ENCODE measurements at regions not wholly inside any gene's neighbourhood (a gene's known extent, or its start where the extent isn't known, plus 50 kb on each side); places are given as distances from the start of the nearest gene placed in this dataset.

- ATAC-seq (ENCODE audit: insufficient read depth, low read depth), result no peak
- Histone ChIP-seq H3K4me2 (ENCODE audit: insufficient read depth, low read length) (no peak overlapping the region), H3K79me2 (ENCODE audit: insufficient read depth, low read length) (no peaks in the 10 kb centered on the region), H2AFZ (ENCODE audit: low read depth, low read length) (no peak overlapping the region), H3K9me3 (ENCODE audit: insufficient read depth, low read length, severe bottlenecking) (no peaks in the 10 kb centered on the region), H4K20me1 (ENCODE audit: insufficient read depth, low read length) (no peaks in the 10 kb centered on the region), H3K9ac (ENCODE audit: low read depth, low read length) (no peak overlapping the region), H3K27me3 (ENCODE audit: insufficient read depth, low read length, poor library complexity) (peaks cover 7% of the 10 kb centered on the region), H3K4me3 (ENCODE audit: low read depth in 1 of 2, low read length in 2 of 2) (no peak overlapping the region), H3K36me3 (ENCODE audit: insufficient read depth, low read length) (no peaks in the 10 kb centered on the region), H3K27ac (ENCODE audit: low read length) (no peak overlapping the region), H3K4me1 (ENCODE audit: insufficient read depth, low read length) (no peaks in the 10 kb centered on the region)
- TF ChIP-seq CTCF (IDR thresholded peaks at IDR 0.05; ENCODE audit: borderline replicate concordance, extremely low read depth, low read length, poor library complexity, severe bottlenecking) (no peak), EZH2 (IDR thresholded peaks at IDR 0.05; ENCODE audit: borderline replicate concordance, low read depth, low read length, severe bottlenecking) (no peak)
- no peak for DNase-seq
Measured at GRCh38 chr20:4512891-4513550, 173.2 kb upstream of the PRNP start.

- DNase-seq (no peak), ATAC-seq (ENCODE audit: insufficient read depth, low read depth) (no peak)
- H3K4me2 ChIP-seq (ENCODE audit: insufficient read depth, low read length), result no peak overlapping the region
- H3K36me3 ChIP-seq (ENCODE audit: insufficient read depth, low read length), result no peaks in the 10 kb centered on the region
- H3K9ac ChIP-seq (ENCODE audit: low read depth, low read length), result no peak overlapping the region
- no peak for TF ChIP-seq EZH2 (IDR thresholded peaks at IDR 0.05; ENCODE audit: borderline replicate concordance, low read depth, low read length, severe bottlenecking)
- TF ChIP-seq CTCF (IDR thresholded peaks at IDR 0.05; ENCODE audit: borderline replicate concordance, extremely low read depth, low read length, poor library complexity, severe bottlenecking), result no peak
- peaks cover 7% of the 10 kb centered on the region for H3K27me3 ChIP-seq (ENCODE audit: insufficient read depth, low read length, poor library complexity)
- no peak overlapping the region for H2AFZ ChIP-seq (ENCODE audit: low read depth, low read length)
- no peaks in the 10 kb centered on the region for H4K20me1 ChIP-seq (ENCODE audit: insufficient read depth, low read length)
- no peaks in the 10 kb centered on the region for H3K9me3 ChIP-seq (ENCODE audit: insufficient read depth, low read length, severe bottlenecking)
- no peaks in the 10 kb centered on the region for H3K4me1 ChIP-seq (ENCODE audit: insufficient read depth, low read length)
- H3K79me2 ChIP-seq (ENCODE audit: insufficient read depth, low read length), result no peaks in the 10 kb centered on the region
- no peak overlapping the region for H3K27ac ChIP-seq (ENCODE audit: low read length)
- no peak overlapping the region for H3K4me3 ChIP-seq (ENCODE audit: low read depth in 1 of 2, low read length in 2 of 2)
Measured at GRCh38 chr20:4511776-4512175, 174.5 kb upstream of the PRNP start.

GRCh38 chr20:4509825-4510522 lies 176.3 kb upstream of the PRNP start:
- no peaks in the 10 kb centered on the region for H4K20me1 ChIP-seq (ENCODE audit: insufficient read depth, low read length)
- no peak for DNase-seq
- no peak for ATAC-seq (ENCODE audit: insufficient read depth, low read depth)
- no peak overlapping the region for H3K4me3 ChIP-seq (ENCODE audit: low read depth in 1 of 2, low read length in 2 of 2)
- no peak overlapping the region for H2AFZ ChIP-seq (ENCODE audit: low read depth, low read length)
- H3K27ac ChIP-seq (ENCODE audit: low read length), result no peak overlapping the region
- H3K79me2 ChIP-seq (ENCODE audit: insufficient read depth, low read length), result no peaks in the 10 kb centered on the region
- TF ChIP-seq CTCF (IDR thresholded peaks at IDR 0.05; ENCODE audit: borderline replicate concordance, extremely low read depth, low read length, poor library complexity, severe bottlenecking) (no peak), EZH2 (IDR thresholded peaks at IDR 0.05; ENCODE audit: borderline replicate concordance, low read depth, low read length, severe bottlenecking) (no peak)
- H3K36me3 ChIP-seq (ENCODE audit: insufficient read depth, low read length), result no peaks in the 10 kb centered on the region
- no peaks in the 10 kb centered on the region for H3K9me3 ChIP-seq (ENCODE audit: insufficient read depth, low read length, severe bottlenecking)
- no peak overlapping the region for H3K4me2 ChIP-seq (ENCODE audit: insufficient read depth, low read length)
- peaks cover 7% of the 10 kb centered on the region for H3K27me3 ChIP-seq (ENCODE audit: insufficient read depth, low read length, poor library complexity)
- no peak overlapping the region for H3K9ac ChIP-seq (ENCODE audit: low read depth, low read length)
- H3K4me1 ChIP-seq (ENCODE audit: insufficient read depth, low read length), result no peaks in the 10 kb centered on the region

All from DND-41 (cell line).